HK-2 (cell line): ENCODE measurements at regions not wholly inside any gene's neighbourhood (a gene's known extent, or its start where the extent isn't known, plus 50 kb on each side); places are given as distances from the start of the nearest gene placed in this dataset.
"Not testable (repeated sequence)": the region's sequence is repeated elsewhere in the genome, so short reads cannot be mapped to it uniquely, and the experiment has no call there.

Experiments used
- DNase-seq: peaks from one replicate; pipeline ENCODE4 v3.0.0-alpha.2; 2018; ENCODE audit not compliant: unreplicated experiment

DNA sequence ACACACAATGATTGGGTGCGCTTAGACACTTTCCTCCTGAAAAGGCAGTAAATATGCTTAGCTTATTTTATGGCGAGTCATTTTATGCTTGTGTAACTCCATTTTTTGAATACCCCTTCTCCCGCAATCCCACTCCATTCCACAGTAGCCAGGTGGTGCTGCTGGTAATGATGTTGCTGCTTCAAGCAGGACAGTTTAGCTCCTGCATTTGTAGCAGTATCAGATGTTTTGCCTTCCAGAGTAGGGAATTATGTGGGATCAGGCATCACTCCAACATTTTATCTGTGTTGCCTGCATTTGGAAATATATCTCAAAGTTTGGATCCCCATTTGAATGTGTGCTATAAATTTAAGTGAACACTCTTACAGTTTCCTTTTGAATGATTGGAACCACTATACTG lies 302.1 kb upstream of the SGO1 start:
- DNase-seq = no peak

DNA sequence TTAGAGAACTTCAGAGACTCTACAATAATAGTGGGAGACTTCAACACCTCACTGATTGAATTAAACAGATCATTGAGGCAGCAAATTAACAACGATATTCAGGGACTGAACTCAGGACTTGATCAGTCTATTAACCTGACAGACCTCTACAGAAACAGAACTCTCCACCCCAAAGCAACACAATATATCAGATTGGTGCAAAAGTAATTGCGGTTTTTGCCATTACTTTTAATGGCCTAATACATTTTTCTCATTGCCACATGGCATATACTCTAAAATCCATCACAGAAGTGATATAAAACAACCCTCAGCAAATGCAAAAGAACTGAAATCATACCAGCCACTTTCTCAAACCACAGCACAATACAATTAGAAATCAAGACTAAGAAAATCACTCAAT lies 298.1 kb upstream of the SGO1 start:
- no peak for DNase-seq

DNA sequence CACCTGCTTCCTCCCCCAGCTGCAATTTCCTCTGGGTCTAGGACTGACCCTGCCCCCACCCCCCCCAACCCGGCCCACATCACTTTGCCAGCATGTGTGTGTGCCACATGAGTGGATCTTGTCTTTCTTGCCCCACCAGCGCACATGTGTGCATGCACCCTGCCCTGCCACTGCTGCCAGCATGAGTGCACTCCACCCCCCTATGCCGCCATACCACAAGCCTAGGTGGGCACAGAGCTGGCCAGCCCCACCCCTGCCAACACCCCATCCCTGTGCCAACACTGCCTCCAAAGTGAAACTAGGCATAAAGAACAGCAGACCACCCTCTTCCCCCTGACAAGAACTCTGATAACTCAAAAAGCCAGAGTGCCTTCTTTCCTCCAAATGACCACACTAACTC lies 296.3 kb upstream of the SGO1 start:
- no peak for DNase-seq

DNA sequence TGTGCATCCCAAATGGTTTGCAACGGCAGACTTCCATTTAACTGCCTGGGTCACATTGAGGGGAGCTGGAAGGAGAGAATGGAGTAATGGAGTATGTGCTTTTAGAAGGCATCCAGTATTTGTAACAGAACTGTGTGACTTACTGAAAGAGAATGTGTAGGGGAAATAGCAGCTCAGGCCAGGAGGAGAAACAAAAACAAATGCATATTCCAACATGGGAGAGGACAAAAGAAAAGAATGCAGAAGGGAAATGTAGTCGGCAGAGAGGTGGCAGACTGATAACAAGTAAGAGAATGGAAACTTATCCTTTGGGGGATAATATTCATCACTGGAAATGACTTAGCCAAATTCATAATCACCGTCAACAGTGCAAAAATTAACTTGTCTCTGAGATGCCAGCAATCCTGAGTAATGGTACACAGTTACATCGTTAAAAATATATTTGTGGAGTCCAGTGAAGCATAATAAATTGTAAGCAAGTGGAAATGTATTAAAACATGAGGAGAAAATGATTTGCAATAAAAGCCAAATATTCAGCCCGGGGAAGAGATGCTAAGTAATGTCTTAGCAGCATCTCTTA lies 294.9 kb upstream of the SGO1 start:
- DNase-seq = no peak

DNA sequence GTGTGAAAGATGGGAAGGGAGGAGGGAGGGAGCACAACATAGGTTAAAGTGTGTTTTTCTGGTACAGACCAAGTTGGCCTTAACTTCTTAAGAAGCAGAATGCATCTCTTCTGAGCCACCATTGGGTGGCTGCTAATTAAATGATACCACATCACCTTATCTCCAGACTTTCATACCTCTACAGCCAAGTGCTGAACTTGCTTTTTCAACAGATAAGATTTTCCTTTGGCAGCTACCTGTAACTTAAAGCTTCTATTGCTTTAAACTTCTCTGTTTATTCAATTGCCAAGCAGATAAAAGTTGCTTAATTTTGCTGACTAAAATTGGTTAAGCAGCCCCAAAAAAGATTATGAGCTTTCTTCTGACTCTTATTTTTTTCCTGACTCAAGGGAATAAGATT lies 292.4 kb upstream of the SGO1 start:
- DNase-seq = no peak

DNA sequence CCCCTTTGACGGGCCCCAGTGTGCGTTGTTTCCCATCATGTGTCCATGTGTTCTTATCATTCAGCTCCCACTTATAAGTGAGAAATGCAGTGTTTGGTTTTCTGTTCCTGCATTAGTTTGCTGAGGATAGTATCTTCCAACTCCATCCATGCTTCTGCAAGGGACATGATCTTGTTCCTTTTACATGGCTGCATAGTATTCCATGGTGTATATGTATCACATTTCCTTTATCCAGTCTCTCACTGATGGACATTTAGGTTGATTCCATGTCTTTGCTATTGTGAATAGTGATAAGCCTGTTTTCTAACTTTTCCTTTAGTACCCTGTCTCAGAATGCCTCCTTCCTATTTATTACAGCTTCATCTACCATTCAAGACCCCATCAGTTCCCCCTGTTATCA lies 278.2 kb upstream of the SGO1 start:
- DNase-seq = not testable (repeated sequence)

DNA sequence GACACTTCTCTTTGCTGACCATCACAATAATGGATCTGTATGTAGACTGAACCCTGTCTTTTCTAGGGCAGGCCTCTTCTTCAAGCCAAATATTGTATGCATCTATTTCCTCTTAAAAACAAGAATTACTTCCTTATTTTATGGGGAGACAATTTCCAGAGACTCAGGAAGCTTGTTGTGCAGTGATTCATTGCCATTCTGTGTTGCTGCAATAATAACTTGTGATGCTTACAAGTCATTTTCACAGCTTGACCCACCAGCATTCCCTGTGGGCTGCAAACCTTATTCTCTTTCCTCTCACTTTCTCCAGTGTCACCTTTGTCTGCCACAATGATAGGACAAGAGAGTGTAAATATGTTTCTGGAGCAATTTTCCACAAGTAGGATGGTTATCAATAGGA lies 276.7 kb upstream of the SGO1 start:
- no peak for DNase-seq

DNA sequence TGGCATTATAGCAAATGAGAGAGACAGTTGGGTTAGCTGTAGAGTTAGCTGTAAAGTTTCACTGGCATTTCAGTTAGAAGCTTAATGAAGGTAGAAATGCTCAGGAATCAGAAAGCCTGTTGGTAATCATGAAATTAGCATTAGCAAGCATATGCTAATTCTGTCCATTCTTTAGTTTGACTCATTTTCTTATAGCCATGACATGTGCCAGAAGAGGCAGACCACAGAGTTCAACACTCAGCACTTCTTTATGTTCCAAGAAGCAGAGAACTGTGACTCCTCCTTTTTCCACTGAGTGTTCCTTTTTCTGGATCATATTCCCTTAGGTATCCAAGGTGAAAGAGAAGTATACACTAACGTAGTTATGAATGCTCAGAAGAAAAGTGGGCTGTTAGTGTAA lies 276.2 kb upstream of the SGO1 start:
- no peak for DNase-seq

DNA sequence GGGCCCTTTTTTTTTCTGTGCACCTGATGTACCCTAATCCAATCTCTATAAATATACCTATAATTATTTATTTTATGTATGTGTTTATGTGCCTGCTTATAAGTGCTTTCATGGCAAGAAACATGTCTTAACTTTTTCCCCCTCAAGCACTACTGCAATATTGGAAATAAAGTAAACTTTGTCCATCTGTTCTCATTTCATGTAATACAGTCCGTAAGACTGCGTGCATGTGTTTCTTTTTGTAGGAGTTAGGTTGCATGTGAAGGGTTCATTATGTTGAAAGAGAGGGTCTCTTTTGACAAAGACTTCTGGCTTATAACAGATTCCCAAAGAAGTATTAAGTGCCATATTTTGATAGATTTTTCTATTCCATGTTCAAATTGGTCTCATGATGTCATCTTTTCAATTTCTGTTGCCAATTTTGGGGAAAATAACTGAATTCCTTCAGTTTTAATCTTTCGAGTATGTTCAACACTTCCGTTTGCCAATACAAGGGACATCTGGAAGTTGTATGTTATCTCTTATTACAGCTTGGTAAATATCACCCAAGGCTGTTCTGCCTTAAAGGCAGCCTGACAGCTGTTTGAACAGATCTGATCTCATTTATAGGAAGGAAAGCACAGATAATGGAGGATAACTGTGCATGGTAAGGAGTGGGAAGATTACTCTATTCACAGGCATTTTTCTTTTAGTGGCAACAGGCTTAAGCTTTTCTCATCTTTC lies 273.1 kb upstream of the SGO1 start:
- no peak for DNase-seq

DNA sequence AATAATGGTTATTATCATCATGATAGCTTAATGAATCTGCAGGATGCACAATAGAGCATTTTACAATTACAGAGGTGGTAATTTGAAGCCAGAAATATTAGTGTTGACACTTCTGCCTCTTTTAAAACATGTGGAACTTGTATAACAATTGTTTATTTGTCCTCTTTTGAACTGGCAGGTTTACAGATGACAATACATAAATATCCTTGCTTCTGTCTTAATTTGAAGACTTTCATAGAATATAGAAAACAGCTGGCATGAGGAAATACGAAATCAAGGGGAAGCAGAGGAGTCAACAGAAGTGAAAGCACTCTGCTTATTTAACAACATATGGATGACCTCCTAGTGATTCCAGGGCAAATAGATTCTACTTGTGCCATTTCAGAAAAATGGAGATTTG lies 270.5 kb upstream of the SGO1 start:
- DNase-seq = no peak

DNA sequence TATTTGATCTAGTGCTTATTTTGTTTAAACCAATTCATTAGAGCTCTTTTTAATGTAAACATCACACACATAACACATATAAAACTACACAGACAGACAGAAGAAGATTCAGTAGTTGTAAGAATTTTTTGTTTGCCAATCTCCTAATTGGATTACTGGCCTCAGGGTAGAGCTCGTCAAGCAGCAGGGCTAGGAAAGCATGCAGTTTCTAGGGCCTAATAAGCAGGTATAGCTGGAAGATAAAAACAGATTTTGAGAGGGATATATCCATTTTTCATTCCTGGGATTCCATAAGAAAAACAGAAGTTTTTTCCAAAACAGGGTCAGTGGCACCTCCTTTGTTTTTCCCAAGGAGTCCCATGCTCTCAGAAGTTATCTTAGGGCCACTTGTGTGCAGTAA lies 265.2 kb upstream of the SGO1 start:
- no peak for DNase-seq

DNA sequence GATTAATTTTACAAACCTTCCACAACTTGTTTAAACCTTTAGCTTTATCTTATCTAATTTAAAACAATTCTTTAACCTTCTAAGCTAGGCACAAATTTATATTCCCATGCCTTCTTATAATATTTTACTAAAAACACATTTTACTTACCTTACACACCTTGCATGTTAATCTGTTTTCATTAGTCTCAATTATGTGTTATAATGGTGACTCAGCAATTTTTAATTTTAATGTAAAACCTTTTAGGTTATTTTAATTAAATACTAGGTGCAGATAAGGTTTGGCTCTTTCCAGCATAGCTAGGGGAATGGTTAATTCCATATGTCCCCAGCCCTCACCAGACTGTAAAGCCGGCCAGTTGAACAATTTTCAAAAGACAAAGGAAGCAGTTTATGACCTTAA lies 264.6 kb upstream of the SGO1 start:
- no peak for DNase-seq

DNA sequence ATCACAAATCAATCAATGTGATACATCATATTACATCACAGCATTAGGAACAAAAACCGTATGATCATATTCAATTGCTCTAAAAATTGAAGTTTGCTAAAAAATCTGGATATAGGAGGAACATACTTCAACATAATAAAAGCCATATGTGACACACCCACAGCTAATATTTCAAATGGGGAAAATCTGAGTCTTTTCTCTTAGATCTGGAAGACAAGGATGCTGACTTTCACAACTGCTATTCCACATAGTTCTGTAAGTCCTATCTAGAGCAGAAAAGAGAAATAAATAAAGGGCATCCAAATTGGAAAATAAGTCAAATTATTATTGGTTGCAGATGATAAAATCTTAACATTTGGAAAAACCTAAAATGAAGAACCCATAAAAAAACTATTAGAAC lies 256.8 kb upstream of the SGO1 start:
- DNase-seq = no peak

DNA sequence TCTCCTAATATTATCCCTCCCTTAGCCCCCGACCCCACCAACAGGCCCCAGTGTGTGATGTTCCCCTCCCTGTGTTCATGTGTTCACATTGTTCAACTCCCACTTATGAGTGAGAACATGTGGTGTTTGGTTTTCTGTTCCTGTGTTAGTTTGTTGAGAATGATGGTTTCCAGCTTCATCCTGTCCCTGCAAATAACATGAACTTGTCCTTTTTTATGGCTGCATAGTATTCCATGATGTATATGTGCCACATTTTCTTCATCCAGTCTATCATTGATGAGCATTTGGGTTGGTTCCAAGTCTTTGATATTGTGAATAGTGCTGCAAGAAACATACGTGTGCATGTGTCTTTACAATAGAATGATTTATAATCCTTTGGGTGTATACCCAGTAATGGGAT lies 241.3 kb upstream of the SGO1 start:
- not testable (repeated sequence) for DNase-seq

DNA sequence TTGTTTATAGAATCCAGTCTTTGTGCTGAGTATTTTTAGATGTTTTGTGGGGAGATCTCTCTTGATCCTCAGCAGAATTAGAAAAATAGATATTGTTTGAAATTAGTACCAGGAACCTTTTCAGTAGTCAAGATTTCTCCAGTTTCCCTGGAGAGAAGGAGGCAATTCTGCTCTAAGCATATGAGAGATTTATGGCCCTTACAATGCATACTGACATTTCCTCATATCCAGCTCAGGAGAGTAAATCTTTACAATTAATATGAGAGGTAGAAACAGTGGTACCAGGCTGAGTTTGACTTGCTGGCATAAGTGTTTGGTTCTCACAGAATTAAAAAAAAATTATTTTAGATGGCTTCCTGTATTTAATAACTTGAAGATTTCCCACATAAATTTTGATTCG lies 239.1 kb upstream of the SGO1 start:
- DNase-seq = no peak

DNA sequence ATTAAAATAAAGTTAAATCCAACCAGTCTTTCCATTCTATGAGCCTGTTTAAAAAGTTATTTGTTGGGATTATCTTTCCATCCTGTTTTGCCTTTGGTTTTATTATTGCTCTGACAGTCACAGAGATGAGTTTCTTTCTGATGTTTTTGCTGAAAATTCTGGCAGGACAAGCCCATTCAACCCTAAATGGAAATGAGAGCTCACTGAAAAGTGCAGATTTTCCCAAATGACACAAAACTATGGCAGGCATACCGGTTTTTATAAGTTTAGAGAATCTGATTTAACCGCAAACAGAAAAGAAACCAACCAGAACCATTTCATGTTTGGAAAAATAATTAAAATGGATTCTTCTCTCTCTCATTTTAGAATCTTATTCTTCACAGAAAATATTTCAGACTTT lies 238.1 kb upstream of the SGO1 start:
- DNase-seq = no peak

DNA sequence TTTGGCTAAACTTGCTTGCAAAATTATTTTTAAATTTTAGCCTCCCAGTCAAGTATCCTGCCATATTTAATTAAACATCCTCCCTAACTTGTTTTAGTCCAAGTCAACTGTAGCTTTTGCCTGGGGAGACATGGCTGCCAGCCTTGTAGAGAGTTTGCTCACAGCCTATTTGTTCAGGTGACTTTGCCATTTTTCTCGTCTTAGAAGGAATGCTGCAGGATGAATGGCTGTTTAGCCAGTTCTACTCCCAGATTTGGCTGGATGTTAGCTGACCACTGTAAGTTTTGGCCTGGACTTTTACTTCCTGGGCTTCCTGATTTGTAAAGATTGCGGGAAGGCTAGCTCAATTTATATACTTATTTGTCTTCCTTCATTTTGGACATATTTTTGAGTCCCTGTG lies 236.4 kb upstream of the SGO1 start:
- DNase-seq = no peak

DNA sequence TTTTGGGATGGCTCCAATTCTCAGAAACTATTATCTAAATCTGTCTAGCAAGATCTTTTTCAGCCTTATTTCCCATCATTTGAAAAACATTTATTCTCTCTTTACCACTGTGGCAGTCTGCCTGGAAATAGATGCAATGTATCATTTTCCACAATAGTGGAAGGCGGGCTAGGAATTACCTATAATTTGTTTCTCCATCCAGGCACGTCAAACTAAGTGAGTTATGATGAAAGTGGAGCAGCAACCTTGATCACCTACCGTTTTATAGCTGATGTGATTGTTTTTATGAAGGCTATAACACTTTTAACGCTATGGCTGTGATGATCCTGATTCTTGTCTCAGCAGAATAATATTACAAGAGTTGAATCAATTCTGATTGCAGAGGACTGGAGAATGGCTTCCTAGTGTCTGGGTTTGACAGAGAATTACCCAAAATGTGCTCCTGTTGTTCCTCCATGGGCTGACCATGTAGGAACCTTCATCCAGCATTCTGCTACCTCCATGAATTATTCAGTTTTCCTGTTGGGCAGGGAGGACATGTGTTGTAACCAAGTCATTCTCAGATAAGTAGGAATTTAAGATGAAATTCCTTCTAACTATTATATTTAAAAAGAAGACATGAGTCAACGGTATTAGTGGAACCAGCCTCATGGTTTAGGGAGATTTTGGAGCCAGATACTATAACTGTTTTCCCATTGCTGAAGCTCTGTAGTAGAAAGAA lies 231.5 kb upstream of the SGO1 start:
- no peak for DNase-seq

DNA sequence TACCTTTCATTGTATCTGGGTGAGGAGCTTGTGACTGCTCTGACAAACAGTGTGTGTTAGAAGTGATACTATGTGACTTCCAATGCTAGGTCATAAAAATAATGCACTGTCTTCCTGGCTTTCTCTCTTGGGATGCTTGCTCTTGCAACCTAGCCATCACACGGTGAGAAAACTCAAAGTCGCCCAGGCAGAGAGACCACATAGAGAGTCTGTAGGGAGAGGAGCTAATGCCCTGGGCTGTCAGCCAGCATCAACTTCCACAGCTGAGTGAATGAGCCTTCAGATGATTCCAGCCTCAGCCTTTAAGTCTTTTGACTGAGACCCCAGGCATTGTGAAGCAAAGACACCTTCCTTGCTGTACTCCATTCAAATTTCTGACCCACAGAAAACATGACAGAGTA lies 220.6 kb upstream of the SGO1 start:
- DNase-seq = no peak

DNA sequence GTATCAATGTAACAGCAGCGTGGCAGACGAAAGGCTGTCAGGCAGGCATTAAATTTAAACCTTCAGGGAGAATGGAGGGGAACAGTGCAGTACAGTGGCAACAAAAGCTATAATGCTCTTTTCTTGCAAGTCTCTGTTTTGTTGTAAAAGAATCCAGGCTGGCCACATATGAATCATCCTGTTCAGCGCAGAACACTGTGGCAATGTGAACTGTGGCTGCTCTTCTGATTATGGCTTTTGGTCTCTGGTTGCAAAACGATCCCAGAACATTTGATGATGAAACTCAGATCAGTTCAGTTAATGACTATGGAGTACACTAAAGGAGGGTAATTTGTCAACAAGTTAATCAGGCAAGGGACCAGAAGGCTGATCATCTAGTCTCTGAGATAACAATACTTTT lies 219.7 kb upstream of the SGO1 start:
- no peak for DNase-seq

DNA sequence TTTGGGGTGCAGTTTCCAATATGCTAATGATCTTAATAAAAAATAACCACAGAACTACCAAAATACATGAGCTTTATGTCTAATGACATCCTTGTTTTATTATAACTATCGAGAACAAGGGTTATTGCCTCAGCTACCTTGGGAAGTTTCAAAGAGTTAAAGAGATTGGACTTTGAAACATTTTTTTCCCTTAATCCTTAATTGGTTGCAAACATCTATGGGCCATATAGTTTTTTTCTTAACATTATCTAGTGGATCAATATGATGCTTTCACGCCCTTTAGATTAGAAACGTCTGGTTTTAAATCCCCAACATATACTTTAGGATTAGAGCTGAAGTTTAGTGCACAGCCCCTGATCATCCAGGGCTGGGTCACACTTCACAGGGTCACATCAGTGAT lies 219.2 kb upstream of the SGO1 start:
- no peak for DNase-seq

DNA sequence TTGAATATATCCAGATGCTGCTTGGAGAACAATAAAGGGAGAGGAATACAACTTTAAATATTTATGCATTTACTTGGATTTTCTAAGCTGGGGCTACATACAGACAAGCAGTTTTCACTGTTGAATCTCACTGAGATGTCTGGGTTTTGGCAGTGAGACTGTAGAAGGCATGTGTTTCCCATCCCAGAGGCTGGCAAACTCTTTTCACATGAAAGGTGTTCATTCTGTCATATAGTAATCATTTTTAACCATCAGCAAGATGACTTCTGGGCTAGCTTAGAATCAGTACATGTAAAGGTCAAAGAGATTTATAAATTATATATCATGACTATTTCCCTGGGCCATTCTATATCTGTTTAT lies 218.7 kb upstream of the SGO1 start:
- DNase-seq = no peak

DNA sequence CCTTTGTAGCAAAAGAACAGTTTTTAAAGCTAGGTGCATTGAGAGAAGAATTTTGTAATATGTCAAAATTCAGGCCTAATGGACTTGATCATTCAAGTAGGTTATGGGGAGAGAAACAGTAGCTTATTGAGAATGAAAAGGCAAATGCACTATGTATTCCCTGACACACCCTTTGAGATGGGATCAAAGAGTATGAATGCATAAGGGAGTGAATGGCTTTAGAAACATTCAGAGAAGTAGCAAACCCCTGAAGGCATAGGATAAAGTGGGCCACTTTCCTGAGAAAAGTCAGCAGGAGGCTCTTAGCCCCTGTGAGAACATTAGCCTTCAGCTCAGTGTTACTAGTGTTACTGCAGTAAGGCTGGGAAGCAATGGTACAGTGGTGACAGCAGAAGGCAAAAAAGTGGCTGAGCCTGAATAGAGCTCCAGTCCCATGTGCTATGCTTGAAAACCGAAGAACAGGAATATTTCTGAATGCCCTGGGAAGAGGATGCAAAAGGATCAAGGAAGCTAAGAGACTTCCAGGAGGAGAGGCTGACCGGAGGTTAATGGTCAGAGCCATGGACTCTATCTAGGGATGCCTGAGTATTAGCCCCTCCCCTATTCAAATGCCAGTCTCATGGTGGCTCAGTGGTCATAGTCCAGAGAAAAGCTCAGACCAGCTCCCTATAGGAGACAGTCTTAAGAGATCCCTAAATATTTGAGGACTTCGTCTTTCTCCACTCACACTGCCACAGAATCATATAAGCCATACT lies 218.2 kb upstream of the SGO1 start:
- no peak for DNase-seq
